IPS-NIHi11 (cell line): ENCODE measurements at regions not wholly inside any gene's neighbourhood (a gene's known extent, or its start where the extent isn't known, plus 50 kb on each side); places are given as distances from the start of the nearest gene placed in this dataset.
A peak's percentile ranks its signal among the peaks of the same experiment; 100 is the strongest.

Experiments
- DNase-seq: peaks from one replicate; pipeline ENCODE4 v3.0.0; 2012; ENCODE audit warnings: mixed read lengths, low spot score

DNA sequence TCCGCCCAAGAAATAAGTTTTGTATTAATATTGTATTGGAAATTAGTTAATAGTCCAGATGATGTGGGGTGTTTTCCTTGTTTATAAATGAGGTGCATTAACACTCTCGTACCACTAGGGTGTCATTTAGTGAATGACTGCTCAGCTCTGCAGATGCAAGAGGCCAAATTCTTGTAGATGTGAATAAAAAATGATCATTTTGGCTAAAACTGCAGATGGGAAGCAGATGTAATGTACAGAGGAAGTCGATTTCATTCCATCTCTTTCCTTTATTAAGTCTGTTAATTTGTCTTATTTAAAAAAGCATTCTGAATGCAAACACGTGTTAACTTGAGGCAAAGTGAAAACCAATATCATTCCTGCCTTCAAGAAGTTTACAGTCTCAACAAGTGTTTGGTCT lies 108.1 kb downstream of the DHX15 start:
- peak; percentile 41 for DNase-seq

DNA sequence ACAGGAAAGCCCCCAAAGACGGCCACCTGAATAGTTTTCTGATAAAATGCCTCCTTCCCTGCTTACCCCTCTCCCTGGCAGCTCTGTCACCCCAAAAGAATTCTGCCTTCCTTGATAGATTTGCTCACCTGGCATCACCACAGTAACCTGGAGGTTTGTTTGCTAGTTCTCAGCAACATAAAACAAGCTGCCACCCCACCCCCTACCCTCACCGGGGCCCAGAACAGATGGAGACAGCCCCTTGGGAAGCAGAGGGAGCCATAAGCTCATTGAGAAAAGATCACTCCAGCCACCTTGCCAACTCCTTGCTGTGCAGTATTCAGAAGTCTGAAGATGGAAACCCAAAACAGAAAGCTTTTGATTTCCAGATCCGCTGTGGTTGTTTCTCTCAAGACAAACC lies 108.6 kb downstream of the DHX15 start:
- DNase-seq, result peak; percentile 17

DNA sequence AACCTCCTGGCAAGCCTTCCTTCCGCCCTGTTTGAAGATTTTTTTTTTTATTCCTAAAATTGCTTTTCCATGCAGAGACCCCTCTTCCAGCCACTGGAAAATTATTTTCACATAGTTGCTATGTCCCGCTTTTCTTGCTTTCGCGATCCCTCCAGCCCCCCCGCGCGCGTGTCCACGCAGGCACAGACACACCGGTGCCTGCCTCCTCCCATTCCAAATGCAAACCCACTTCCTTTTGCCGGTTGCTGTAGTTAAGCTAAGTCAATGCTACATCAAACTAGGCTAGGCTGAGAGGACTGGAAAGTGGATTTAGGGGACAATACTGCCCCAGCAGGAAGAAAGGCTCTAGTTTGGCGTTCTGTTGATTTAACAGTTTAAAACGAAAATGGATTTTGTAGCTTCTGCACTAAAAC lies 111.0 kb downstream of the DHX15 start:
- DNase-seq, result peak; percentile 38

DNA sequence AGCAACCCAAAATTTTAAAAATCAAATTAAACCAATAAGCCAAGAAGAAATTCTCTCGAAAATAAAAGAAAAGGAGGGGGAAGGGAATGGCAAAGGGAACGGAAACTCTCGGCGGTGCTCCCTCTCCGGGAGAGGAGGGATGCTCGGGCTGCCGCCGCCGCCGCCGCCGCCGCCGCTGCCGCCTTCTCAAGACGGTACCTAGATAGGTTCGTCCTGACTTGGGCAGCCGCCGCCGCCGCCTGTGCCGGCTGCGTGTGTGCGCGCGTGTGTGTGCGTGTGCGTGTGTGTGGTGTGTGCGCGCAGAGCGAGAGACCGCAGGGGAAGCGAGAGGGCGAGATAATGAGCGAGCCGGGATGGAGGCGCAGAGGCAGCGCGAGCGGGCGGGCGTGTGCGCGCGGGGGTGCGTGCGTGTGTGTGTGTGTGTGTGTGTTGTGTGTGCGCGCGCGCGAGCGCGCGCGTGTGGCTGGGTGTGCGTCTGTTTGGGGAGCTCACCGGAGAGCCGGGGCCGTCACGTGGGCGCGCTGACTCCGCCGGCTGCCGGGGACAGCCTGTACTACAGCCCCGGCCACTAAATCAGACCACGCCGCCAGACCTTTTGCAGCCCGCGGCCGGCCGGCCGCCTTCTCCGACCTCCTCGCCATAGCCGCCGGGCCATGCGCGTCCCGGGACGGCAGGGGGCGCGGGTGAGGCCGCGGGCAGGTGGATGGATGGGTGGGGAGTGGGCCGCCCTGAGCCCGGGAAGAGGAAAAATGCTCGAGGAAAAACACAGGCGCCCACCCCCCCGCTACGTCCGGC lies 111.6 kb downstream of the DHX15 start:
- DNase-seq, result peak; percentile 92

DNA sequence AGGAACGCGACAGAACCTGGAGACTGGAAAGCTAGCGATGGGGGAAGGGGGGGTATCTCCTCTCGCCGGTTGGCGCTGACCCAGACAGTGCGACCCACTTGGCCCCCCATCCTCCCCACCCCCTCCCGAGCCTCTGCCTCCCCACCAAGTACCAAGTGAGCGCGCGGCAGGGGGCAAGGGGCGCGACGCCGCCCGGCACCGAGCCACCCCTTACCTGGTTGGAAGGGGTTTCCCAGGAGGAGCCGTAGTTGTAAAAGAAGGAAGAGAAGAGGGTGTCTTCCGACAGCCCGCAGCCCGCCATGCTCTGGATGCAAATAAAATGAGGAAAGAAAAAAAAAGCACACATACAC lies 112.2 kb downstream of the DHX15 start:
- no peak for DNase-seq

DNA sequence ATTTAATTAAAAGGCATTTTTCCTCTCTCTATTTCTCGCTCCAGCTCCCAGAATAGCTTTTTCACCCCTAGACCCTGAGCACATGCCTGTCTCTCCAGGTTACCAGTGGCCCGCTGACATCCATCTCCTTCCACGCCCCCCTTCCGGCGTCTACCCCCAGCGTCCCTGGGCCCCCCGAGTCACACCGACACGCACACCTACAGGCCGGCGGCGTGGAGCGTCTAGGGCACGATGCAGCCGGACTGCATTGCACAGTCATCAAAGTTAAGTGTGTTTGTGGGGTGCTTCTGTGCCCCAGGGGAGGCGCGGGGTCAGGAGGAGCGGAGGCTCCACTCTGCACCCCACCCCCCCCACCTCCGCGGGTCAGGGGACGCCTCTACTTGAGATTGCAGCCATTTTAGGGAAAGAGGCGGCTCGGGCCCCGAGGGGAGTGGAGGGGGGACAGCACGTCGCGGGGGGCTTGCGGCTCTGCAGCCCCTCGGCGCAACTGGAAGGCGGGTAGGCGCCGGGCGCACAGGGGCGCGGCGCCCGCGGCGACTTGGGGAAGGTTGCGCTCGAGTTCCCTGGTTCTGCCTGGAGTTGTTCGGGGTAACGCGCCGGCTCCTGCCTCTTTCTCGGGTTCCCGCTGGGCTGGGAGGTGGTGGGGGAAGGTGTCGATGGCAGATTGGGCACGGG lies 112.7 kb downstream of the DHX15 start:
- DNase-seq, result peak; percentile 48

DNA sequence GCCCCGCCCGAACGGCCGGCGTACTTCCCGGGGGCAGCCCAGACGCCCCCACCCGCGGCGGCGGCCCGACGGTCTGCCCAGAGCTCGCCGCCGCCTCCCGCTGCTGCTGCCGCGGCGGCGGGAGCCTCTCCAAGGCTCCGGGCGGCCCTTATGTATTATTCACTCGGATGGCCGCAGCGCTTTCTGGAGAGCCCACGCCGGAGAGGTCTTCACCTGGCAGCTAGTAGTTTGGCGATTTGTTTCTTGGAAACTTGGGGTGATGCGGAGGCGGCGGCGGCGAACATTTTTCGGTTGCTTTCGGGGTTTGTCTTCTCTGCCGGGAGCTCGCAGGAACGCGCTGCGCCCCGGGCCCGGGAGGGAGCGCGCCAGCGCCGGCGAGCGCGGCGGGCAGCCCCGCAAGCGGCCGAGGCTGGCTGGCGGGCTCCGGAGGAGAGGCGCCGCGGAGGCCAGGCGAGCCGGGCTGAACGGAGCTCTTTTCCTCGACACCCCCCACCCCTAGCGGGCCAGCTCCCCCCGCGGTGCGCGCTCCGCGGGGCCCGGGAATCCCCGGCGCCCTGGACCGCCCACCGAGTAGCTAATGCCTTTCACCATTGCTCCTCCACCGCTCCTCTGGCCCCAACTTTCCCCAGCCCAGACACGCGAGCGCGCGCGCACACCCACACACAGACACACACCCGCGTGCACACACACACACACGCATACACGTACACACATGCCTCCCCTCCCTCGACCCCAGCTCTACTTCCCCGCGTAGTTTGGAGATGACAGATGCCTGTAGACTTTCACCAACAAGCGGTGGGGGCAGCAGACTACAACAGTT lies 113.5 kb downstream of the DHX15 start:
- peak; percentile 64 for DNase-seq

DNA sequence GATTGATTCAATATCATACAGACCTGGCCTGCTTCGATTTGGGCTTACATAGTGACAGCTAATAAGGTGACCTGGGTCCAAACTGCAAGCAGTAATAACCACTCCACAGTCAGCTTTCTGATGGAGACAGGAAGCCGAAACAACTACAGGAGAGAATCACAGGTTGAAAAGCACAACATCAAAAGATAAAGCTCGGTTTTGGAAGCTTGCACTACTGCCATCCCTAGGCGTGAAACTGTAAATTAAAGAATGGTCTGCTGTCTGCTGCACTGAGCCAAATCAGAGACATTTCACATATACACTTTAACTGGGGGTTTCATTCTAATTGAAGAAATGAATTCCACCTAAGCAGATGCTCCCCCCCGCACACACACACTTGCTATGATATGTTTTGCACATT lies 116.3 kb downstream of the DHX15 start:
- DNase-seq, result no peak

DNA sequence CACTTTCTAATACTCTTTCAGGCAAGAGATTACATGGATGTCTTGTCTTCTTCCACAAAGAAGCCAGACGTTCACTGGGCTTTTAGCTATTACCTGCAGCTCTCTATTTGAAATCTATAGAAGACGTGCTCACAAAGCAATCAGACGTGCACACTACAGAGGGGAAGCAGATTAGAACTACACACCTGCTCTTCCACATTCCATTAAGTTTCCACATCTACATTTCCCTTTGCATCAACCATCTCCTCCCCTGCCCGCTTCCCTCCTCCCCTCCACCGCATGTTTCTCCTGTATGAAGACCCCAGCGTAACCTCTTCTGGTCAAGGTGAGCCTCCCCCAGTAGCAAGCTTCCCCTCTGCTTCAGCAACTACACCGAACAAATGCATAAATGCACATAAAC lies 119.8 kb downstream of the DHX15 start:
- DNase-seq, result no peak

DNA sequence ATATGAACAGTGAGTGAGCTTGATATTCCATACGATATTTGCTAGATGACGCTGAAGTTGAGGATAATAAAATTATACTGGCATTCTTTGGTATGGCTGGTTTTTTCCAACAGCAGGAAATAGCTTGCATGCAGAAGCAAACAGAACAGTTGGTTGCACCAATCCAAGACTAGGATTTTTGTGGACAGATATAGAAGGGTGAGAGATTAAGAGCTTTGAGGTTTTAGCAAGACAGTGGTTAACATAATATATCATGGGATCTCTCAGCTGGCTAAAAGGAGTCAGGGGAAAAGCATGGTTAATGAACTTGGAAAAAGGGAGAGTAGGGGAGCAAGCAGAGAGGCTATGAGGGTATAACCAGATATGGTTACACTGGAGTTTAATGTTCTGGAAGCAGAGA lies 127.9 kb downstream of the DHX15 start:
- DNase-seq, result no peak

DNA sequence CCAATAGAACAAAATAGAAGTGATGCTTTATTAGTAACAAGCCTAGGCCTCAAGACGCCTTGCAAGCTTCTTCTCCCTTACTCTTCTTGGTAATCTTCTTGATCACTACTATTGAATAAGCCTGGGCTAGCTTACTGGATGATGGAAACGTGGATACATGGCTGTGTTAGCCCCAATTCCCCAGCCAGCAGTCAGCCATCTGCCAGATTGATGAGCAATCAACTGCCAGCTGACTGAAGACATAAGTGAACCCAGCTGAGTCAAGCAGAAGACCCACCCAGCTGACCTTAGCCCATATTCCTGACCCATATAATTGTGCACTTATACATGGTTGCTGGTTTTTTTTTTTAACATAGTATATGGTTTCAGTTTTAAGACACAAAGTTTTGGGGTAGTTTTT lies 130.4 kb downstream of the DHX15 start:
- DNase-seq, result no peak

DNA sequence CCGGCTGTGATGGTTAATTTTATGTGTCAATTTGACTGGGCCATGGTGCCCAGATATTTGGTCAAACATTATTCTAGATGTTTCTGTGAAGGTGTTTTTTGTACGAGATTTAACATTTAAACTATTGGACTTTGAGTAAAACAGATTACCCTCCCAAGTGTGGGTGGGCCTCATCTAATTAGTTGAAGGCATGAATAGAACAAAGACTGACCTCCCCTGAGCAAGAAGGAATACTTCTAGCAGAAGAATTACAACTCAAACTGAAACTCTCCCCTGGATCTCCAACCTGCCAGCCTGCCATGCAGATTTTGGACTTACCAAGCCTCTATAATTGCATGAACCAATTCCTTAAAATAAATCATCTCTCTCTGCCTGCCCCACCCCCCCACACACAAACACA lies 132.5 kb downstream of the DHX15 start:
- no peak for DNase-seq

DNA sequence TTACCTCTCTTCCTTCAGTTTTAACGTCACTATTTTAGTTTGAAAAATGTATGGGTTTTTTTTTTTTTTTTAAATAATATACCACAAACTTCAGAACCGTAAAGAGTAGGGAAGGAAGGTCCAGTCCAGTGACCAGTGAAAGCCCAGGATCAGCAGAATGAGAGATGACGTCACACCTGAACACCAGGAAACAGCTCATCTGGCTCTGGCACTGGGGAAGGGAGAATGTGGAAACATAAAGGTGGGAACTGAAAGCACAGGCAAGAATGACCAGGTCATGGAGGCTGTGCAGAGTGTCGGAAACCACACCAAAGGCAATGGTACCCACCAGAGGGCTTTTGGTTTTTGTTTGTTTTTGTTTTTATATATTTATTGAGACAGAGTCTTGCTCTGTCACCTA lies 141.2 kb downstream of the DHX15 start:
- no peak for DNase-seq

DNA sequence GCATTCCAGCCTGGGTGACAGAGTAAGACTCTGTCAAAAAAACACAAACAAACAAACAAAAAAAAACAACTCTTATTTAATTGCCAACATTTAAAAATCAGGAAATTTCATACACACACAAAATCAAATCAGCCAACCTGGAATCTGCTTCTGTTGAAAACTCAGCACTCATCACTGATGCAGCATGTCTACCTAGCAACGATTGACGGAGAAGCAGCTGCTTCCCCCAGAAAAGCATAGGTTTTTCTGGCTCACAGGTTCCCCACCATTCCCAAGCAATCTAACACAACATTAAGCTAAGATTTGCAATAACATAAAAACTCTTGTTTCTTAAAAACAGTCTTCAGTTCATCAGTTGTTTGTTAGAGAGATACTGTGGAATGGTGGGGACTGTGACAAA lies 143.6 kb downstream of the DHX15 start:
- no peak for DNase-seq

DNA sequence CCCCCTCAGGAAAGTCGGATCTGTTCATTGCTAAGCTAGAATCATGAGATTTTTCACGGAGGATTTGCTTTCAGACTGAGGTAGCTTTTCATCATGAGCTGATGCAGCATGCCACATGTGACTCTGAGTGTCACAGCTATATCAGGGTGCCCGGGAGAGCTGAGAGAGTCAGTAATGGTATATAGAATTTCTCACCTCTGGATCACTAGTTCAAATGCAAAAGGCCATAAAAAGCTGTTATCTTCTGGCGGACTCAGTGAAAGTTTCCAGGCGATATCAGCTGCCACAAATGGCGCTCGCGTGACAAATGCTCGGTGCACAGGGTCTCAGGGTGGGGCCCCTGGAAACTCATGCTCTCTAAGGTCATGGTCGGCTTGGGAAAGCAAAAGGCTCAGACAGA lies 150.1 kb downstream of the DHX15 start:
- no peak for DNase-seq

DNA sequence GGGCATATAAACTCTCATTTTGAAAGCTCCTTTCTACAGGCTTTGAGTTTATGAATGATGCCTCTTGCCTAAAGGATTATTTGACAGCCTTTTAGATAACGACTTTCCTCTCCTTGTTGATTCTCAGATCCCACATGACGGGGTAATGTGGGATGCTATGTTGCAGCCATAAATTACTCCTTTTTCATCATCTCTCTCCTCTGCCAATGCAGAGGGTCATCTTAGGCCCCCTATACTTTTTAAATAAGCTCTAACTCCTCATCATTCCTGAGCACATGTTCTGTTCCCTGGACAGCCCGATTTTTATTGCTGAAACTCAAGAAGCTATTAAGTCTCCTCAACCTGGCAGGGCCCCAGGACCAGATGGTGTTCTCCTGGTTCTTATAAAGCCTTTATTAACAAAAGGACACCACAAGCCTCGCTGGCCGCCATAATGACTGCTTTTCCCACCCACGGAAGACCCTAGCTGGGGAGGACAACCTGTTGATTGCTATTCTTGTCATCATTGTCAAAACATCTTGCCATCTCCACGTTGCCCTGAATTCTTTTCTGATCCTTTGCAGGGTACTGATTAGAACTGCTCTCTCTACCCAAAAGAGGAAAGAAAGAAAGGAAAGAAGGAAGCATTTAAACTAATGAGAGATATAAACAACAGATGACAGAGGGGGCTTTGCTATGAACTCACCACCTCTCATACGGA lies 150.7 kb downstream of the DHX15 start:
- DNase-seq, result no peak

DNA sequence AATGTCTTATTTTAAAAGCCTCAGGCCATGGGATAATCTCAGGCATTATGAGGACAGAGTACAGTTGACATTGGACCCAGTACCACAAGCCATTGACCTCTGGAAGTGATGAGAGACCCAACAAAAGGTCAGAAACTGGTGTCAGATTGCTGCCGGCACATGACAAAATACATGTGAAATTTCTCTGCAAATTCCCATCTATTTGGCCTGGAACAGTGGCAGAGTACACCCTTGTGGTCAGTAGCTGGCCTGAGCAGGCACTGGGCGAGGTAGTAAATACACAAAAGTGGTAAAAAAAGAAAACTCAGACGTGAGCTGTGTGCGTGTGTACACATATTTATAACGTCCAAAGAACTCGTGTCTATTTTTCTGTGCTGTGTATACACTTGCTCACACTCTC lies 155.5 kb downstream of the DHX15 start:
- DNase-seq, result peak; percentile 14

DNA sequence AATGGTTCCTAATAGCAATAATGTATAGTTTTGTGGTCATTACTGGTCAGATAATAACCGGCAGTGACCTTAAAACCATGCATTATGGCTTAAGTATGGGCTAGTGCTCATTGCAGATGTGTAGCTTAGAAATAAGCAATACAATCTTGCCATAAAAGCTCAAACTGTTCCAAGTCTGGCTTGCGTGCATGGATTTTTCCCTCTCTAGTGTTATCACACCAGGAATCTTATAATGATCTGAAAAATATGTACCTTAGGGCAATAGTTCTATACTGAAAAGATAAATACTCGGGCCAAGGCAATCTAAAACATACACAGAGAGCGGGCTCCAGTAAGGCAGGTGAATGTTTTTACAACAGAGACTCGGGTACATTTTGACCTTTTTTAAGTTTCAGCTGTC lies 157.8 kb downstream of the DHX15 start:
- DNase-seq, result no peak

DNA sequence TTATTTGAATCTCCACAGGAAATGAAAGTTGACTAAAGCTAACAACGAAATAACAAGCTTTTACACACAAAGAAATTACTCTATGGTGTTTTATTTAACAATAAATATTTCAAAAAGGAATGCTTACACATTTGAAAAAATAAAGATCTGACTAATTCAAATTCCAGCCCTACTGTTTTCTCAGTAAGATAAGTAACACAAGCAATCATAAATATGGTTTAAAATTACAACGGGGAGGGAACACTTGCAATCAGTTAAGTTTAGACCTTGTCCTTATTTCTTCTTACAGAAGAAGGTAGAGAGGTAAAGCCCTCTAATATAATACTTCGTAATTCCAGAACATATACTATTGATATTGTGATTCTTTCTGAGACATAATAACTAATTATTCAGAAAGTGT lies 158.5 kb downstream of the DHX15 start:
- no peak for DNase-seq

DNA sequence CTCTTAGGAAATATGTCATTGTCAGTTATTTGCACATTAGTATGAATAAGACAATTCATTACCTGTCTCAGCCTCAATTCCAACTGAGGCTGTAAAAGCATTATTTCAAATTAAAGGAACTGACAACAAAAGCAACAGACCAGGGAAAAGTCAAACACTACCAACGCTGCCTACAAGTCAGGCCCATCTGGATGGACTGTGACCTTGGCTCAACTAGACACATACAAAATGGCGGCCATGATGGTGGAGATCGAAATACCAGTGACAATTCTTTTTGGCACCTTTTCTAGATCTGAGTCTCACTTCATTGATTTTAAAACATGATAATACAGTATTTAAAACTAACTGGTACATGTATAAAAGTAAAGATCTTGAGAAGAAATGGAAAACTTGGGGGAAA lies 160.7 kb downstream of the DHX15 start:
- no peak for DNase-seq

DNA sequence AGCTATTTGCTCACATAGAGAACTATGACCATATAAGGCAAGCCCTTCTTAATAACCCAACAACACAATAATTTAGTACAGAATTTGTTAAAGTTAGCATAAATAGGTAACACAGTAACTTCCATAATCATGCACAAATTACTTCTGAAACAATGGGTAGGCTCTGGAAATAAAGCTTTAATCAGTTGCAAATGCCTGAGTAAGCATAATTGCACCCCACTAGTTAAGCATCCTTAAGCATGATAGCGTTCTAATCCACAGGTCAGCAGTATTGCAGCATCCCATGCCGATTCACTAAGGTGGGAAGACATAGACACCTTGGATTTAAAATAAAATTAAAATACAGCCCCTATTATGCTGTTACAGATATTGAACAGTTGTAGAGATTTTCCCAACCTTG lies 161.7 kb downstream of the DHX15 start:
- DNase-seq, result no peak
